ENCODE measurements at regions not wholly inside any gene's neighbourhood (a gene's known extent, or its start where the extent isn't known, plus 50 kb on each side); places are given as distances from the start of the nearest gene placed in this dataset.

GRCh38 chr2:172153757-172154156, 51.1 kb upstream of the DLX2 start:
- TF ChIP-seq PPARA (CRISPR knock-in tag; IDR thresholded peaks at IDR 0.05; ENCODE audit: borderline replicate concordance): no peak
- TF ChIP-seq, protein P1, sequence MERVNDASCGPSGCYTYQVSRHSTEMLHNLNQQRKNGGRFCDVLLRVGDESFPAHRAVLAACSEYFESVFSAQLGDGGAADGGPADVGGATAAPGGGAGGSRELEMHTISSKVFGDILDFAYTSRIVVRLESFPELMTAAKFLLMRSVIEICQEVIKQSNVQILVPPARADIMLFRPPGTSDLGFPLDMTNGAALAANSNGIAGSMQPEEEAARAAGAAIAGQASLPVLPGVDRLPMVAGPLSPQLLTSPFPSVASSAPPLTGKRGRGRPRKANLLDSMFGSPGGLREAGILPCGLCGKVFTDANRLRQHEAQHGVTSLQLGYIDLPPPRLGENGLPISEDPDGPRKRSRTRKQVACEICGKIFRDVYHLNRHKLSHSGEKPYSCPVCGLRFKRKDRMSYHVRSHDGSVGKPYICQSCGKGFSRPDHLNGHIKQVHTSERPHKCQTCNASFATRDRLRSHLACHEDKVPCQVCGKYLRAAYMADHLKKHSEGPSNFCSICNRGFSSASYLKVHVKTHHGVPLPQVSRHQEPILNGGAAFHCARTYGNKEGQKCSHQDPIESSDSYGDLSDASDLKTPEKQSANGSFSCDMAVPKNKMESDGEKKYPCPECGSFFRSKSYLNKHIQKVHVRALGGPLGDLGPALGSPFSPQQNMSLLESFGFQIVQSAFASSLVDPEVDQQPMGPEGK (CRISPR knock-in tag; IDR thresholded peaks at IDR 0.05; ENCODE audit: borderline replicate concordance): no peak
- no peak for TF ChIP-seq RARB (CRISPR knock-in tag; IDR thresholded peaks at IDR 0.05)
- no peak for TF ChIP-seq ISL1 (CRISPR knock-in tag; IDR thresholded peaks at IDR 0.05)

Measured in SK-N-SH treated with all-trans-retinoic acid at 6 μM for 48 hours (cell line).